Colonic mucosa (tissue), 4 donors: ENCODE measurements at regions not wholly inside any gene's neighbourhood (a gene's known extent, or its start where the extent isn't known, plus 50 kb on each side); places are given as distances from the start of the nearest gene placed in this dataset.

Experiments used
- DNase-seq: peaks from one replicate; pipeline ENCODE4 v3.0.0-alpha.2; 2020
- H3K27ac ChIP-seq: fragments of 200-600 bp; one replicate; pipeline ENCODE4 v1.8.0; 2021
- H3K27me3 ChIP-seq: fragments of 200-600 bp; one replicate; pipeline ENCODE4 v1.8.0; 2021
- H3K36me3 ChIP-seq: fragments of 200-600 bp; one replicate; pipeline ENCODE4 v1.8.0; 2021
- H3K4me1 ChIP-seq: fragments of 200-600 bp; one replicate; pipeline ENCODE4 v1.8.0; 2021; ENCODE audit warnings: mild to moderate bottlenecking
- H3K4me3 ChIP-seq: fragments of 200-600 bp; one replicate; pipeline ENCODE4 v1.8.0; 2021
- H3K9ac ChIP-seq, 2 donors: one replicate each; pipeline ENCODE4 v1.7.0; 2013; ENCODE audit warnings: control low read depth in 2 of 2, low read depth in 2 of 2, low read length in 2 of 2
- H3K9me3 ChIP-seq: fragments of 200-600 bp; one replicate; pipeline ENCODE4 v1.8.0; 2021
- CTCF ChIP-seq: fragments of 200-600 bp; IDR thresholded peaks from one replicate; pipeline ENCODE4 v1.8.0; 2022; ENCODE audit warnings: antibody characterized with exemption, mild to moderate bottlenecking
- intact Hi-C: fragments of 100-400 bp; cut with DNase I; formaldehyde crosslinking; loops from one replicate; pipeline ENCODE4 v1.14.1; 2022
- donor health status: healthy.
- donor health status: DM: no; HTN: no; CAD: no.
- donor health status: DM: no; HTN: no; CAD: no.

GRCh38 chr15:70428211-70428822 is 330.6 kb upstream of the TLE3 start:
- no peak for TF ChIP-seq CTCF
- no peak overlapping the region for H3K4me3 ChIP-seq
- no peaks in the 10 kb centered on the region for H3K27me3 ChIP-seq
- H3K9ac ChIP-seq, result no peak overlapping the region
- H3K9me3 ChIP-seq, result no peaks in the 10 kb centered on the region
- H3K36me3 ChIP-seq, result no peaks in the 10 kb centered on the region
- H3K27ac ChIP-seq, result no peak overlapping the region
- no peaks in the 10 kb centered on the region for H3K4me1 ChIP-seq
- intact Hi-C loops, result no loop called here
- no peak for DNase-seq

- TF ChIP-seq CTCF, result no peak
- intact Hi-C loops, result no loop called here
These were observed 329.7 kb upstream of the TLE3 start for GRCh38 chr15:70427167-70428120.

GRCh38 chr15:70426096-70426821 is 328.5 kb upstream of the TLE3 start:
- Histone ChIP-seq H3K27ac (no peak overlapping the region), H3K4me1 (no peaks in the 10 kb centered on the region), H3K9ac (no peak overlapping the region), H3K4me3 (no peak overlapping the region), H3K36me3 (no peaks in the 10 kb centered on the region), H3K27me3 (no peaks in the 10 kb centered on the region), H3K9me3 (no peaks in the 10 kb centered on the region)
- intact Hi-C loops, result no loop called here
- no peak for DNase-seq
- no peak for TF ChIP-seq CTCF

More at GRCh38 chr15:70427167-70428120, 329.7 kb upstream of the TLE3 start:
- Histone ChIP-seq H3K36me3 (no peaks in the 10 kb centered on the region), H3K4me1 (no peaks in the 10 kb centered on the region), H3K4me3 (no peak overlapping the region), H3K9me3 (no peaks in the 10 kb centered on the region), H3K27ac (no peak overlapping the region), H3K27me3 (no peaks in the 10 kb centered on the region), H3K9ac (no peak overlapping the region)
- no peak for DNase-seq

- H3K9ac ChIP-seq, result no peak overlapping the region
- no peaks in the 10 kb centered on the region for H3K27me3 ChIP-seq
- TF ChIP-seq CTCF, result no peak
- no peaks in the 10 kb centered on the region for H3K4me1 ChIP-seq
- no peak overlapping the region for H3K4me3 ChIP-seq
- no peaks in the 10 kb centered on the region for H3K9me3 ChIP-seq
- H3K36me3 ChIP-seq, result no peaks in the 10 kb centered on the region
- DNase-seq, result no peak
- no peak overlapping the region for H3K27ac ChIP-seq
- intact Hi-C loops, result no loop called here
These were observed 327.3 kb upstream of the TLE3 start for GRCh38 chr15:70424937-70425411.

GRCh38 chr15:70423267-70423666 is 325.6 kb upstream of the TLE3 start:
- TF ChIP-seq CTCF, result no peak
- intact Hi-C loops, result no loop called here
- DNase-seq, result no peak
- no peak overlapping the region for H3K9ac ChIP-seq
- H3K36me3 ChIP-seq, result no peaks in the 10 kb centered on the region
- H3K4me1 ChIP-seq, result no peaks in the 10 kb centered on the region
- no peaks in the 10 kb centered on the region for H3K27me3 ChIP-seq
- H3K9me3 ChIP-seq, result no peaks in the 10 kb centered on the region
- H3K4me3 ChIP-seq, result no peak overlapping the region
- H3K27ac ChIP-seq, result no peak overlapping the region
